NCI-H82 treated with DMSO at 0.1 percent for 48 hours (cell line): ENCODE measurements at regions not wholly inside any gene's neighbourhood (a gene's known extent, or its start where the extent isn't known, plus 50 kb on each side); places are given as distances from the start of the nearest gene placed in this dataset.

Source experiments
- DNase-seq: peaks from one replicate; lab custom pipeline; 2025; ENCODE audit not compliant: unreplicated experiment; lab: John Stamatoyannopoulos, UW

DNA sequence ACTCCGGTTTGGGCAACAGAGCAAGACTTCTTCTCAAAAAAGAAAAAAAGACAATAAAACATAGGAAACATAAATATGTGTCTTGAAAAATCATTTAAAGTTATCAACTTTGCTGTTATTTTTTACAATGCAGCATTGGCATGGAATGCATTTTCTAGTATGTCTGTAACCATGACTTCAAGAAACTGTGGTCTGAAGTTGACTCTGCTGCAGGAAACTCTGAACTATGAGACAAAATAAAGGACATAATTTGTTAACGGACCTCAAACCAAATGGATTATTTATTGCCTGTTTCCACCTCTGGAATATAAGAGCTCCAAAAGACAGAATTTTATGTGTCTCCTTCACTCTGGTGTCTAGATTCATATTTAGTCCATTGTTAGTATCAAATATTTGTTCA lies 79.1 kb downstream of the TRIB2 start:
- DNase-seq = no peak

DNA sequence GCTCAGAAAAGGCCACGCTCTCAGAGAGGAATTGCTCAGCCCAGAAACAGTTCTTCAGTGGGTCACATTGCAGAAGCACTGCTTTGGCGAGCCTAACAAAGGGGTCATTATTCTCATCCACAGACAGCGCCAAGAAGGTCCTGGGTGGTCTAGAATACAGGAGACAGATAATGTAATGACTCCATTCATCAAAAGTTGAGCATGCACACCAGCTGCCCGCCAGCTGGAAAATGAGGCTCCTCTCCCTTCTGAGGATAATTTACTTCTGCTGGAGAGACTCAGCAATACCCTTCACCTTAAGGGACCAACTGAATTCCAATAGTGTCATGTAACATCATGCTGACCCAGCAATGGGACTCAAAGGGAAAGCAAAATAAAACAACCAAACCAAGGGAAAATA lies 79.9 kb downstream of the TRIB2 start:
- no peak for DNase-seq

DNA sequence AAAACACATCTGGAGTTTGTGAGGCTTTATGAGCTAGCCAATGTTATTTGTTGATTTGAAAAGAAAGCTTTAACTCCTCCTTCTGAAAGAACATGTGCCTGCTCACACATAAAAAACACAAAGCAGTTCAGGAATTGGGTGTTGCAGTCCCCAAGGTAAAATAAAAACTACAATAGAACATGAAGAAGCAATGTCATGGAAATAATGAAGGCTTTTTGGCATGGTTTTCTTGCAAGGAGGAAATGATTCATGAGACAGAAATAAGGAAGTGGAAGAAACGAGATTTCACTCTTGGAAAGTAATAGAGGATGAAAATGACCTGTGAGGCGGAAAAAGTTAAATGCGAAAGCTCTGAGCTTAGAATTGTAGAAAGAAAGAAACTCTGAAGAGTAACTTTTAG lies 81.1 kb downstream of the TRIB2 start:
- DNase-seq = no peak

DNA sequence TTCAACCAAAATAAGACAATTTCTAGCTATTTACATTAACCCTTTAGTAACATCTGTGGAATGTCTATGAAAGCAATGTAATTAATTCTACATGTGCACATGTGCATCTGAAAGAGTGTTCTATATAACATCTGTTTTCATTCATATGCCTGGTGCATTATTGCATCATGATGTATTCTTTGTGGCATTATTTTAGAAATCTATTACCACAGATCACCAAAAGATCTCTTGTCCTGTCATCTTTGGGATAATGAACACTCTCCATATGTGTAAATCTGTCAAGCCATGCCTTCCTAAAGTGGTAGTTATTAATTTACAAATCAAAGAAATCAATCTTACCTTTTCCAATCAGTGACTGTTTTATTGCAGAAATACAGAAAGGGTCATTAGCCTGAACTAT lies 86.9 kb downstream of the TRIB2 start:
- DNase-seq = no peak

DNA sequence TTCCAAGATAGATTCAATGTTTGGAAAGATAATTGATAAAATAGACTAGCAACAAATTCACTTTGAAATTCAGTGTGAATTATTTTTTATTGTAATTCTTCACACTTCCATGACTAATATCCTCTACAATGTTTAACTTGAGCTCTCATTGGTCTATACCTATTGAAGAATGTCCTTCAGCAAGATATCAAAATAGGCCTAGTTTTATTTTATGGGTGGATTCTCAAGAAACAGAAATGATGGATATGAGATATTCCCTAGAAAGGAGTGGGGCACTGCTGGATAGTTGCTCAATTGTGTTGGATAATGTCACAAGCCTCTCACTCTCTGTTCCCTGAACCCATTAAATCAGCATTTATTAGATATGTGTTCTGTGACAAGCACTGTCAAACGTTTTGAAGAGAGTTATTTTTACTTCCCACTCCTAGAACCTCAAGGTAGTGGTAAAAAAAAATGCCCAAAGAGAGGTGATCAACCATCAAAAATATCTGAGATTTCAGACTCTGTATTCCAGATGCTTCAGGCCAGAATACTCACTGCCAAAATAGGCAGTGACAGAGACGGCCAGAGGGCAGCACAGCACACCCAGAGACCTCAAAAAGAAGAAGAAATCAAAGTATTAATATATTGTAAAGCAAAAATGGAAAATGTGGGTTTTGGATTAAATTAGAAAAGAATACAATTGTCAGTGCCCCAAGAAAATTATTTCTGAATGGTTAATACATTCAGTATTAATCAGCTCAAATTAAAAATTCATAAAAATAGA lies 87.5 kb downstream of the TRIB2 start:
- DNase-seq = no peak

DNA sequence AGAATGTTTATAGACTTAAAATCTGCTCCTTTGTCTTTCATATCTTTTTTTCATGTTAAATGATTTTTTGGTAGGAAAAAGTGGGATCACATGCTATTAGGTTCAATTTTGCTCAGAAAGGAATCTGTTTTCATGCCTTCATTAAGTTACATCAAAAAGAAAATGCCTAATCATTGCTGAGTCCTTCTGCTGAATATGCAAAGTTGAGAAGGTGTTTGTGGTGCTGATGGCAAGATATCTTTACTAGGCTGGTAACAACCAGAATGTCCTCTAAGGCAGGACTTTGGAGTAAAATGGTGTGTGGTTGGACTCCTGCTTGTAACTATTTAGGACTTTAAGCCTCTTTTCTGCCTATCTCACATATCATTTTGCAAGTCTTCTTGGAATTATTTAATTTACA lies 88.3 kb downstream of the TRIB2 start:
- no peak for DNase-seq

DNA sequence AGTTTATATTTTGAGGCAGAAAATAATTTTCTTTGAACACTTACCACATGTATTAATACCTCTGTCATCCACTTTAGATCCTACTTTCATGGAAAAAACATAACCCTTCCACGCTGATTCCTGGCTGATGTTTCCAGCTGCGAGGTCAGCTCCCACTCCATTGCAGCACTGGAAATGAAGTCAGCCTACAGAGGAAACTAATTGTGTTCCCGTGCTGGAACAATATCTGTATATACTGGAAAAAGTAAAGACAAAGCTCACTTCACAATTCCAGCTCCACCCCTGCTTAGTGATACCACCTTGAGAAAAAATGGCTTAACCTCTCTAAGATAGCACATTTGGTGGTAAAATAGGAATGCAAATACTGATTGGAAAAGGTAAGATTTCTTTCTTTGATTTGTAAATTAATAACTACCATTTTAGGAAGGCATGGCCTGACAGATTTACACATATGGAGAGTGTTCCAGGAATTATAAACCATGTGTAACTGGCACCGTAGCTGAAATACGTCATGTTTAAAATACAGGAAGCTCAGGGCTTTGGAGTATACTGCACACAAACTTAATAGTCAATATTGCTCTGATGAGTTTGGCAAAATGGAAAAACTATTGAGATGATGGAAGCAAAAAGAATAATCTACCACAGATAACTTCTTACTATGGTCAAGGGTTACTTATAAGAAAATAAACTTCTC lies 90.0 kb downstream of the TRIB2 start:
- no peak for DNase-seq

DNA sequence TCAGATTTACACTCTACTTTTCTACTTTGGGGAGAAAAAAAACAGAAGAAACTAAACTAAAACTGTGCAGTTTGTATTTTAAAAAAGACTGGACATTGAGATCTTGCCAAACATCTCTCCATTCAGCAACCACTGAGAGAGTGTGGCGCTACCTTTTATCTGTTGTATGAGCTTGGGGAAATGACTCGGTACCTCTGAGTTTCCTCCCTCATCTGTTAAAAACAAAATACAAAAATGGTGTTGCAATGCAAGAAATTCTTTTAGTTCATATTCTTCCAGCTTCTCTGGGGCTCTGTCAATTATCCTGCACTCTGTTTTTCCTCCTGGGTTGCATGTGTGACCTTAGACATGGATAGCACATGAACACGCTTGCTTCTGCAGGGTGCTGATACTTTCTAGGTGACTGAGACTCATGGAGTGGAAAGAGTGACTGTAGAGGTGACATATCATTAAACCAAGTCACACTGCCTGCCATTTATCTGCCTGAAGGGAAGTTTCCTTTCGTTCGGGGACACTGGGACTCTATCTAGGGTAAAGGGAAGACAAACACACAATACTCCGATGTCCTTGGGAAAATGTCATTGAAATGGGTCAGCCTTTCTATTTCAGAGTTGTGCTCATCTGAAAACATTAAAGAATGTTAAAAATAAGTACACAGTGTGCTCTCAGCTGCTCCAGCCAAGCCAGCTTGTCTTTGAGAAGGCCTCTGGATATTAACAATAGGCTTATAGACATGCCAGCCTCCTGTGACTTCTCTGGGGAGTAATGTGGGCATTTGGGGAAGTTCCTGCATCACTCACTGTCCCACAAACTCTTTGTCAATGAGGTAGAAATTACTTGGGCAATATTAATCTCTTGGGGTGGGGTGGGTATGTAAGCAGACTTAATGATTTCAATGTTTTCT lies 91.4 kb downstream of the TRIB2 start:
- DNase-seq = no peak

DNA sequence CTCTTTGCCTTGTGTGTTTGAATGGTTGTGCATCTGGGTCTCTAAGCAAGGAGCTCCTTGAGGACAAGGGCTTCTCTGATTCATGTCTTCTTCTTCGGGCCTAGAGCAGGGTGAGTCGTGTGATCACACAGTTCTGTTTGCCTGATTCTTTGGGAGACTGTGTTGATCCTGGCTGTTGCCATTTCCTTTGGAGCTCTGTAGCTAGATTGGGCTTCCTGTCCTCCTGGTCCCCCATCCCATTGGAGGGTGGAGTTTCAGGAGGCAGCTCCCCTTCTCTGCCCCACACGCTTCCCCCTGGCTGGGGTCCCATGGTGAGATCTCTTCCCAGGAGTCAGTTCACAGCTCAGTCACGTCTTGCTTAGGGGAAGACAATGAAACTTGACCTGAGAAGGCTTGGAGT lies 92.8 kb downstream of the TRIB2 start:
- no peak for DNase-seq

DNA sequence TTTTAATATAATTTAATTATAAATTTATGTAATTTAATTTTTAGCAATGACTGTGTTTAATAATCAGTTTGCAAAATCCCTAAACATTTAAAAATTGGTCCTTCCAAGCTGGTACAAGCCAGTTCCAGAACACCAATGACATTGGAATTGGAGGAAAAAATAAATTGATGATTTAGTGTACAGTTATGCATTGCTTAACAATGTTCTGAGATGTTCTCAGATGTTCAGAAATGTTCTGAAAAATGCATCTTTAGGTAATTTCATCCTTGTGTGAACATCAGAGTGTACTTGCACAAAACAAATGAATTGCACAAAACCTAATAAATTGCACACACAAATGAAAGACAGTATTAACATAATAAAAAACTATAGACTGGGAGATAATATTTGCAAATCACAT lies 95.2 kb downstream of the TRIB2 start:
- no peak for DNase-seq

DNA sequence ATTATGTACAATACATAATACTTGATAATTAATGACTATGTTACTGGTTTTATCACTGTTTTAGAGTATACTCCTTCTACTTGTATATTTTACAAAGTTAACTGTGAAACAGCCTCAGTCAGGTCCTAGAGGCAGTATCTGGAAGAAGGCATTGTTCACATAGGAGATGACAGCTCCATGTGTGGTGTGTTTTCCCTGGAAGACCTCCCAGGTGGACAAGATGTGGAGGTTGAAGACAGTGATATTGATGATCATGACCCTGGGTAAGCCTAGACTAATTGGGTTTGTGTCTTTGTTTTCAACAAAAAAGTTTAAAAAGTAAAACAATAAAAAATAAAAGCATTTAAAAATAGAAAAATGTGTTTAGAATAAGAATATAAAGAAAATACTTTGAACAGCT lies 96.4 kb downstream of the TRIB2 start:
- no peak for DNase-seq

DNA sequence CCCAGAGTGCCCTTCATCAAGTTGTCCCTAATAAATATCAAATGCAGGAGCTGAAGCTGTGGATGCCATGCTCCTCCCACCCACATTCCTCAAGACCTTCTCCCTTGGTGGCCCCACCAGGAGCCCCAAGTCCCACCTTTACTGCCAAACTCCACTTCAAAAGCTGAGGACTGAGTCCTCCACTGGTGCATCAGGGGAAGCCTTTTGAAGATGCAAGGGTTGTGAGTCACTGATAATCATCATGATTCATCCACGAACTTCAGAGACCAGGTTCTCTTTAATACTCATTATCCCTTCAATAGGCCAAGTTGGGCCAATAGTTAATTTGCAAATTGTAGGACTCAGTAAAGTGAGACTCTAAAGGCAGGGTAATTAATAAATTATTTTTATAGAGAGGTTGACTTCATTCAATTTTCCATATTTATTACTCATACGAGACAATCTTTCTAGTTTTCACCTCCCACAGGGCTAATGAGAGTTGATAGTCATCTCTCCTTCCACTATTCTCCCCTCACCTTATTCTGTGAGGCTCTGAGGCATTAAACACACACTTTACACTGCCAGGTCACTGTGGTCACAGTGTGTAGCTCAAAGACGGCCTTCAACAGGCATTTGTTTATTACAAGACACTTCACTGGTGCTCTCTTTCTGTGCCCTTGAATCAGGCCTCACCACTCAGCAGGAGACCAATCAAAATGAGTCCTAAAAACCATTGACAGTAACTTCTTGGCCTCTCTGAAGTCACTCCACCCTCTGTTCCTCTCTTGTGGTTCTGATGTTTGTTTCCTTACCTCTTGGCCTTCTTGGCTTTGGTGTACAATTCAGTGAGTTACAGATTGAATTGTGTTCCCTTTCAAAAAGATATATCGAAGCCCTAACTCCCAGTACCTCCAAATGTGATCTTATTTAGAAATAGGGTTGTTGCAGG lies 99.9 kb downstream of the TRIB2 start:
- DNase-seq = no peak

DNA sequence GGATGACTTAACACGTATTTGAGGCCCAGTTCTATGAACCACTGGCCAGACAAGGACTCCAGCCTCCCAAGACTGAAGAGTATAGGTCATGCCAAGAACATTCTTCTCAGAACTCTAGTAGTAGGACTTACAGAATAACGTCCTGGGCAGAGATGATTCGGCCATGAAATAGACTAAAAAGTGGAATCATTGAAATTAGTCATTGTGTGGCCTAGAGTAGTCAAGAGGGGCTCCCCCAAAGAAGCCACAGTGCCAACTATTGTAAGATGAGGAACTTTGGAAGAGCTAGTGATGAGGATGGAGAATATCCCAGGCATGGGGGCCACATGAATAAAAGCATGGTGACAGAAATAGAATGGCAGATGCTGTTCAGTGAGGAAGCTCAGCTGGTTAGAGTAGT lies 101.1 kb downstream of the TRIB2 start:
- no peak for DNase-seq

DNA sequence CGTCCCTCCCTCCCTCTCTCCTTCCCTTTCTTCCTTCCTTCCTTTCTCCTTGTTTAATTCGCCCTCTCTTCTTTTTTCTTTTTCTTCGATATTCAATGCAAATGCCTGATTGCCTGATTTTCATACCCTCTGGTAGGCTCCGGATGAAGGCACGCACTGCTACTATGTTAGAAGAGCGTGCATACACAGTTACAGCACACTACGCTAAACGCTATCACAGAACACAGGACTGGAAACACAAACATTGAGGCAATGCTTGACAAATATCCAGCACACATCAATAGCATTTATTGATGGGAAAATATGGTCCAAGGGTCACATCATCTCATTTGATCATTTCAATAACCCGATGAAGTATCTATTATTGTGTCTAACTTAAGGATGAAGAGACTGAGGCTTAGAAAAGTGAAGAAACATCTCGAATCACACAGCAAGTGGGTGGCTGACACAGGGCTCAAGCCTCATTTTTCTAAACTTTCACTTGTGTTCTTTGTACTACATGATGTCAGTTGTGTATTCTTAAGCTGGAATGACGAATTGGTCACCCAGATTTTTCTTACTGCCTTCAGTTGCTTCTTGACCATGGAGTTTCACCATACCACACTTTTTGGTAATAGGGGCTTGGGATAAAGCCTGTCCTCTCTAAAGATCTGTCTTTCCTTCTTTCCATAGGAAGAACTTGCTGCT lies 101.8 kb downstream of the TRIB2 start:
- DNase-seq = no peak

DNA sequence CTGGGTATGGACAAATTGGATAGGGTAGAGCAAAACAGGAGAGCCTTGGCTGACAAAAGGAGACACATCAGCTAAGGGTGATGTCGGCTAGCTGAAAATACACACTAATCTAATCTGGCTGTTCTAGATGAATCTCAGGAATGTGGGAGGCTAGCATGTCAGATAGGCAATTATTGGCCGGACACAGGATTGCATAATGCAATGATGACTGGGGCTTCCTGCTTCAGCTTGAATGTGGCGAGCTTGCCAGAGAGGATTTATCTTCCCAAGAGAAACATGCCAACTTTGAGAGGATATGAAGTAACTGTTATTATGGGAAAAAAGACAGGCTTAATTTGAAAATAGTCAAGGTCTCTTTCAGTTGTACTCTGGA lies 102.4 kb downstream of the TRIB2 start:
- no peak for DNase-seq

DNA sequence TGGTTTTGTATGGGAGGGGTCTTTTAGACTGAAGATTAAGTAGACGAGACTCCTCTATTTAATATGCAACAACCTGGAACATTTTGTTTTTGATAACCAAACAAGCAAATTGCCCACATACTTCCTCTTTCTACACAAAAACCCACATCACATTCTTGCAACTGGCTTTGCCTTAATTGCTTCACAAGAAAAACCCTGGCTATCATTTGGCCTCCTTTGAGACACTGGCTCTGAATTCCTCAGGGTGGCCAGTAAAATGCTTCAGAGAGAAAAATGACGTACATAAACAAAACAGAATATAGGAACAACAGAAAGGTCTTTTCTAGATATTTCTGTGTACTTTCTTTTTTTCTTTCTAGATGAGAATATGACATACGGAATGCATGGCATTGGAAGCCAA lies 103.0 kb downstream of the TRIB2 start:
- no peak for DNase-seq

DNA sequence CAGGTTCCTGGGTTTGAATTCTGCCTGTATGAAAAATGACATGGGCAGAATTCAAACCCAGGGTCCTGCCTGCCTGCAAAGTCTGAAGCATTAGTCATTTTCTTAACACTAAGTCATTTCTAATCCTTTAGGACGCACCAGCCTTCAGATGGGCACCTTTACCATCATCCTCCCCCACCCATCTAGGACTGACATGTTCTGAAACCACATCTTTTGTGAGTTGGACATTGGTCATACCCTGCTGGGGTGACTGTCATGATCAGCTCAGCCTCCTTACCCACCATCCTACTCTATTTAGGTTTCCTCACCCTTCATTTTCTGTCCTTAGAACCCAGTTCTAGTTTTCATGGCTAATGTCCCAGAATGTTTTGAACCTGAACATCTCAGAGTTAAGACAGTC lies 104.9 kb downstream of the TRIB2 start:
- no peak for DNase-seq

DNA sequence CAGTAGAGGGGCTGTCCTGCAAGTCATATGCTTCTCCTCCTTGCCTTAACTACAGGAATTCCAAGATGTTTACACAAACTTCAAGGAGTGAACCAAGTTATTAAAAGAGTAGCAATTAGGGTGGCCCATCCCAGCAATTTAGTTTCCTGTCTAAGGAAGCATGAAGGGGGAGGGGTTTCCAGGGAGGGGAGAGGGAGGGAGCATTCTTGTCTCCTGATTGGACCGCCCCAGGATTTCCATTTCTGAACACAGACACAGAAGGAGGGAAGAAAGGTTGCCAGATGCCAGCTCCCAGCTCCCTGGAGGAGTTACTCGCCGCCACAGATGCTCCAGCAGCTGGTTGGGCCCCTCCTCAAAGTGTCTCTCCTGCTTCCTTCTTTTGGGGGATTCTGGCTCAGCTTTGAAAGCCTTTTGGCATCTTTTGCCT lies 107.6 kb downstream of the TRIB2 start:
- DNase-seq = peak; percentile 35

DNA sequence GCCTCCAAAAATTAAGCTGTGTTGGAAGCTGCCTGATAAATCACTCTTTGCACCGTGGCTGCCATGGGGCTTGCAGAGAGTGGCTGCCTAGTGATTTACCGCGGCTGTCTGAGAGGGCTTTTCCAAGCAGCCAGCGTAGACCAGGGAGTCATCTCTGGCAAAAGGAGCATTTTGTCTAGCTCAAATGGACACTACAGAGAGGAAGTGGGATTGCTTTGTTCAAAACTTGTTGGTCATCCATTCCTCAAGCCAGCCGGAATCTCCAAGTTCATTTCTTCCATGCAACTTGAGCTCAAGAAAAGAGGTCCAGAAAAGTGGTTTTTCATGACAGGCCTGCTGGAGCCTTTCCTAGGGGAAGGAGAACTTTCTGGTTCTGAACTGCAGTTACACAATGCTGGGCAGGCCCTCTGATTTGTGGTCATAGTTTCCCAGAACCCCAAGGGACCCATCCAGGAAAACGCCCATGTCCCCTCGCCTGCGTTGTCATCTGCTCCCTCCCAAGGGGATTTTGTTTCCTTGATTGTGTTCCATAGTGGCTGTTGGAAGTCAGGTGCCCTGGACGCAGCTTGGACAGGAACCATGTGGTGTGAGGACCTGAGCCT lies 108.1 kb downstream of the TRIB2 start:
- no peak for DNase-seq

DNA sequence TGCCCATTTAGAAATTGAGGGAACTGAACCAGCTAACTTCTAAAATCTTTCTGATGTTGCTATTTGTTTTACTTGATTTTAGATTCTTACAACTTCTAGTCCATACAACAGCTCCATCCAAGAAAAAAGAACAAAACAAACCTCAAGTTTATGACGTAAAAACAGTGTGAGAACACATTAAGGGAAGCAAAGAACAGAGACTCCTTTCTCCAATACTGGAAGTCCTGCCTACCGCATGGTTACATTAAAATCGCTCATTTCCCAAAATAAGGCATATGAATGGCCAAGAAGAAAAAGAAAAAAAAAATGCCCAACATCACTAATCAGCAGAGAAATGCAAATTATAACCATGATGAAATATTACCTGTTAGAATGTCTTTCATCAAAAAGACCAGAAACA lies 110.0 kb downstream of the TRIB2 start:
- no peak for DNase-seq
